MCF 10A (cell line): ENCODE measurements at regions not wholly inside any gene's neighbourhood (a gene's known extent, or its start where the extent isn't known, plus 50 kb on each side); places are given as distances from the start of the nearest gene placed in this dataset.

ENCODE experiments used
- BruUV-seq: library from RNA; stranded (reverse); fragments of 400-500 nt; replicated peaks from 2 replicates; lab custom pipeline; 2021; lab: Mats Ljungman, UMichigan
- CTCF ChIA-PET: fragments of 300-600 bp; sonication (Branson Sonifier 250); formaldehyde crosslinking; extraction: SDS; loops from one replicate; lab custom pipeline; 2021; ENCODE audit warnings: antibody characterized with exemption, inconsistent platforms; lab: Yijun Ruan, JAX
- POLR2A ChIA-PET: fragments of 300-600, 350-650 bp; sonication (Branson Sonifier 250); formaldehyde crosslinking; extraction: SDS; loops from one replicate; lab custom pipeline; 2020; ENCODE audit warnings: antibody characterized with exemption, inconsistent platforms; lab: Yijun Ruan, JAX
- DNase-seq: peaks from one replicate; pipeline ENCODE4 v3.0.0-alpha.2; 2018; ENCODE audit not compliant: unreplicated experiment
- H3K27ac Mint-ChIP-seq: one replicate; pipeline ENCODE4 v1.8.0; 2022; ENCODE audit warnings: mild to moderate bottlenecking, low read depth, mixed read lengths; ENCODE audit not compliant: unreplicated experiment
- H3K27me3 Mint-ChIP-seq: one replicate; pipeline ENCODE4 v1.8.0; 2022; ENCODE audit warnings: mixed read lengths; ENCODE audit not compliant: insufficient read depth, unreplicated experiment
- H3K36me3 Mint-ChIP-seq: one replicate; pipeline ENCODE4 v1.8.0; 2022; ENCODE audit warnings: mild to moderate bottlenecking, moderate library complexity, mixed read lengths; ENCODE audit not compliant: insufficient read depth, unreplicated experiment
- H3K4me1 Mint-ChIP-seq: one replicate; pipeline ENCODE4 v1.8.0; 2022; ENCODE audit warnings: mixed read lengths; ENCODE audit not compliant: insufficient read depth, unreplicated experiment
- H3K4me3 Mint-ChIP-seq: one replicate; pipeline ENCODE4 v1.8.0; 2022; ENCODE audit warnings: mild to moderate bottlenecking, moderate library complexity, mixed read lengths; ENCODE audit not compliant: unreplicated experiment
- H3K9me3 Mint-ChIP-seq: one replicate; pipeline ENCODE4 v1.8.0; 2022; ENCODE audit warnings: mixed read lengths; ENCODE audit not compliant: unreplicated experiment
- intact Hi-C: fragments of 100-400 bp; cut with micrococcal nuclease; formaldehyde crosslinking; loops from 2 replicates; pipeline ENCODE4 v1.14.1; 2022
- TF ChIP-seq, protein P1 (sequence below): fragments of 200-600 bp; IDR thresholded peaks from one replicate; pipeline ENCODE4 v1.8.0; 2022; ENCODE audit warnings: antibody characterized with exemption, mild to moderate bottlenecking; ENCODE audit not compliant: unreplicated experiment

DNA sequence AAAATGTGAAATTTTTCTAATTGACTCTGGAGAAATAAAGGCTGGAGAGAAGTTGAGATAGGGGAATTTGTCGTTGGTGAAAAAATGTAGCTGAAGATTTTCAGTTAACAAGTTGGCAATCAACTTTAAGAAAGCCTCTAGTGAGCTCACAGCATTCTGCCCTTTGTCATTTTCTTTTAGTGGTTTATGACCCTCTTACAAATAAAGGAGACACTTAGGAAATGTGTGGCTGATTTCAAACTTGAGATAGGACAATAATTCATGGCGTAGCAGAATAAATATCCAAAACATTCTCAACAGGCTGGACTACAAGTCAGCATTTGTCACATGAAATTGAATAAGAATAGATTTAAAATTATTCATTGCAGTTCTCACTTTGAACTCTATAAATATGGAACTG lies 412.5 kb upstream of the SPHKAP start:
- Mint-ChIP-seq H3K27ac (no peak overlapping the region), H3K4me1 (no peaks in the 10 kb centered on the region), H3K4me3 (no peak overlapping the region), H3K27me3 (no peaks in the 10 kb centered on the region), H3K36me3 (no peaks in the 10 kb centered on the region), H3K9me3 (no peaks in the 10 kb centered on the region)
- BruUV-seq = no TSS peak
- TF ChIP-seq, protein P1, sequence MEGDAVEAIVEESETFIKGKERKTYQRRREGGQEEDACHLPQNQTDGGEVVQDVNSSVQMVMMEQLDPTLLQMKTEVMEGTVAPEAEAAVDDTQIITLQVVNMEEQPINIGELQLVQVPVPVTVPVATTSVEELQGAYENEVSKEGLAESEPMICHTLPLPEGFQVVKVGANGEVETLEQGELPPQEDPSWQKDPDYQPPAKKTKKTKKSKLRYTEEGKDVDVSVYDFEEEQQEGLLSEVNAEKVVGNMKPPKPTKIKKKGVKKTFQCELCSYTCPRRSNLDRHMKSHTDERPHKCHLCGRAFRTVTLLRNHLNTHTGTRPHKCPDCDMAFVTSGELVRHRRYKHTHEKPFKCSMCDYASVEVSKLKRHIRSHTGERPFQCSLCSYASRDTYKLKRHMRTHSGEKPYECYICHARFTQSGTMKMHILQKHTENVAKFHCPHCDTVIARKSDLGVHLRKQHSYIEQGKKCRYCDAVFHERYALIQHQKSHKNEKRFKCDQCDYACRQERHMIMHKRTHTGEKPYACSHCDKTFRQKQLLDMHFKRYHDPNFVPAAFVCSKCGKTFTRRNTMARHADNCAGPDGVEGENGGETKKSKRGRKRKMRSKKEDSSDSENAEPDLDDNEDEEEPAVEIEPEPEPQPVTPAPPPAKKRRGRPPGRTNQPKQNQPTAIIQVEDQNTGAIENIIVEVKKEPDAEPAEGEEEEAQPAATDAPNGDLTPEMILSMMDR = no peak
- DNase-seq = no peak
- ChIA-PET CTCF (no interaction called here), POLR2A (no interaction called here)
- intact Hi-C loops = no loop called here

DNA sequence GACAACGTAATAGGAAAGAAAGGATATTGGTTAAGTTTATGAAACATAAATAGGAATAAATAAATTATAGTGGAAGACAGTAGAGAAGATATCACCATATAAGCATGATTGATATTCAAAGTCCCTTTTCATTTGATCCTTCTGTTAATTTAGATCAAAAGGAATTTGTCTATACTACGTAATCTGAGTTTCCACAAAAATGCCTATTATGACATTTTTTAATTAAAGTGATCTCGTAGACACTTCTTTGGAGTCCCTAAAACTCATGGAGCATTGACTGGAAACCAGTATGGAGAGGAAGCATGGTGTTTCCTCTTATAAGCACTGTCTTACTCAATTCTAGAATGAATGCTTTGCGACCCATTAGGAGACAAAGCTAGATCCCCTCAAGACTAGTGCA lies 411.4 kb upstream of the SPHKAP start:
- intact Hi-C loops = no loop called here
- H3K27me3 Mint-ChIP-seq = no peaks in the 10 kb centered on the region
- ChIA-PET POLR2A (no interaction called here), CTCF (no interaction called here)
- no peaks in the 10 kb centered on the region for H3K4me1 Mint-ChIP-seq
- TF ChIP-seq, protein P1 = no peak
- peaks cover 8% of the 10 kb centered on the region for H3K9me3 Mint-ChIP-seq
- no peaks in the 10 kb centered on the region for H3K36me3 Mint-ChIP-seq
- DNase-seq = no peak
- BruUV-seq = no TSS peak
- no peak overlapping the region for H3K27ac Mint-ChIP-seq
- H3K4me3 Mint-ChIP-seq = no peak overlapping the region

DNA sequence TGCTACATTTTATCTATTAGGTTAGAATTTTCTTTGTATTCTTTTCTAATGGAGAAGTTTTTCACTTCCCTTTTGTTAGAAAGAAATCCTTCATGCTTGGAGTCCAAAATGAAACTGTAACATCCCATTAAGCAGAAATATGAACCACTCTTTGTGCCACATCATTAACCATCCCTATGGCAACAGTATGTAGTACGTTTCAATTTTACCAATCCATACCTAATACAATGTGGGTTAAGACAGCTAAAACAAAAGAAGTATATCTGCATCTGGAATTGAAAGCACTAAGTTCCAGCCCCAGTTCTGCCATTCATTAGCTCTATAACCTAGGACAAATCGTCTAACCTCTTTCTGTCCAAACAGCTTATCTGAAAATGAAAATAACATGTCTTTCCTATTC lies 409.2 kb upstream of the SPHKAP start:
- no peaks in the 10 kb centered on the region for H3K4me1 Mint-ChIP-seq
- intact Hi-C loops = no loop called here
- DNase-seq = no peak
- CTCF ChIA-PET = no interaction called here
- no peak overlapping the region for H3K4me3 Mint-ChIP-seq
- no TSS peak for BruUV-seq
- TF ChIP-seq, protein P1 = no peak
- H3K36me3 Mint-ChIP-seq = no peaks in the 10 kb centered on the region
- POLR2A ChIA-PET = interaction anchor here (0.5 to 0.6 kb wide), 2 partner anchors 21 to 70 kb away, joined by 3 read pairs; no protein-coding TSS in a partner anchor
- H3K27me3 Mint-ChIP-seq = no peaks in the 10 kb centered on the region
- H3K27ac Mint-ChIP-seq = no peak overlapping the region
- peaks cover 9% of the 10 kb centered on the region for H3K9me3 Mint-ChIP-seq

DNA sequence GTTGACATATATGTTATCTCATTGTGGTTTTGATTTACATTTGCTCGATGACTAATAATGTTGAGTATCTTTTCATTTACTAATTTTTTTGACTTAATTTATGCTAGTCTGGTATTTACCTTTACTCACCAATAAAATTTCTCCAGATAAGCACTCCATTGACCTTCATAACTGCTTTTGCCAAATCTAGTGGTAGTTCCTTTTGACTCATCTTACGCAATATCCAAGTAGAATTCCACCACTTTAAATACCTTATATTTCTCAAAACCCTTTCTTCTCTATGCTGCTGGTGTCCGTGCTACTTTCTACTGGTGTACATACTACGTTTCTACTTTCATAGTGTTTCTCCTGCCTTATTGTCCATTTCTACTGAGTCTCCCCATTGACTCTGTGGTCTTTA lies 407.6 kb upstream of the SPHKAP start:
- Mint-ChIP-seq H3K27ac (no peak overlapping the region), H3K4me3 (no peak overlapping the region), H3K4me1 (no peaks in the 10 kb centered on the region), H3K27me3 (no peaks in the 10 kb centered on the region), H3K9me3 (peaks cover 9% of the 10 kb centered on the region), H3K36me3 (no peaks in the 10 kb centered on the region)
- no peak for DNase-seq
- TF ChIP-seq, protein P1 = no peak
- POLR2A ChIA-PET = no interaction called here
- intact Hi-C loops = no loop called here
- no TSS peak for BruUV-seq
- CTCF ChIA-PET = no interaction called here
